ENCODE measurements at regions not wholly inside any gene's neighbourhood (a gene's known extent, or its start where the extent isn't known, plus 50 kb on each side); places are given as distances from the start of the nearest gene placed in this dataset.

GRCh38 chr1:106646261-106646784 lies 410.2 kb upstream of the PRMT6 start:
- H3K27ac ChIP-seq (replicated peaks): no peak overlapping the region
- H3K27me3 ChIP-seq (ENCODE audit: insufficient read depth, poor library complexity, severe bottlenecking): no peaks in the 10 kb centered on the region
- no peak for DNase-seq (ENCODE audit: low read depth in 1 of 2, low spot score in 1 of 2)
- no peak overlapping the region for H3K4me3 ChIP-seq (replicated peaks; ENCODE audit: insufficient read depth, low read length)
- TF ChIP-seq GABPA (IDR thresholded peaks at IDR 0.05; ENCODE audit: low read depth): no peak
- TF ChIP-seq POLR2AphosphoS5 (IDR thresholded peaks at IDR 0.05; ENCODE audit: low read depth): no peak
- no peak for TF ChIP-seq SPI1 (IDR thresholded peaks at IDR 0.05; ENCODE audit: borderline replicate concordance, low read depth)
- TF ChIP-seq, protein P1, sequence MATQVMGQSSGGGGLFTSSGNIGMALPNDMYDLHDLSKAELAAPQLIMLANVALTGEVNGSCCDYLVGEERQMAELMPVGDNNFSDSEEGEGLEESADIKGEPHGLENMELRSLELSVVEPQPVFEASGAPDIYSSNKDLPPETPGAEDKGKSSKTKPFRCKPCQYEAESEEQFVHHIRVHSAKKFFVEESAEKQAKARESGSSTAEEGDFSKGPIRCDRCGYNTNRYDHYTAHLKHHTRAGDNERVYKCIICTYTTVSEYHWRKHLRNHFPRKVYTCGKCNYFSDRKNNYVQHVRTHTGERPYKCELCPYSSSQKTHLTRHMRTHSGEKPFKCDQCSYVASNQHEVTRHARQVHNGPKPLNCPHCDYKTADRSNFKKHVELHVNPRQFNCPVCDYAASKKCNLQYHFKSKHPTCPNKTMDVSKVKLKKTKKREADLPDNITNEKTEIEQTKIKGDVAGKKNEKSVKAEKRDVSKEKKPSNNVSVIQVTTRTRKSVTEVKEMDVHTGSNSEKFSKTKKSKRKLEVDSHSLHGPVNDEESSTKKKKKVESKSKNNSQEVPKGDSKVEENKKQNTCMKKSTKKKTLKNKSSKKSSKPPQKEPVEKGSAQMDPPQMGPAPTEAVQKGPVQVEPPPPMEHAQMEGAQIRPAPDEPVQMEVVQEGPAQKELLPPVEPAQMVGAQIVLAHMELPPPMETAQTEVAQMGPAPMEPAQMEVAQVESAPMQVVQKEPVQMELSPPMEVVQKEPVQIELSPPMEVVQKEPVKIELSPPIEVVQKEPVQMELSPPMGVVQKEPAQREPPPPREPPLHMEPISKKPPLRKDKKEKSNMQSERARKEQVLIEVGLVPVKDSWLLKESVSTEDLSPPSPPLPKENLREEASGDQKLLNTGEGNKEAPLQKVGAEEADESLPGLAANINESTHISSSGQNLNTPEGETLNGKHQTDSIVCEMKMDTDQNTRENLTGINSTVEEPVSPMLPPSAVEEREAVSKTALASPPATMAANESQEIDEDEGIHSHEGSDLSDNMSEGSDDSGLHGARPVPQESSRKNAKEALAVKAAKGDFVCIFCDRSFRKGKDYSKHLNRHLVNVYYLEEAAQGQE (IDR thresholded peaks at IDR 0.05; ENCODE audit: insufficient replicate concordance, low read depth): no peak
- TF ChIP-seq, protein P2, sequence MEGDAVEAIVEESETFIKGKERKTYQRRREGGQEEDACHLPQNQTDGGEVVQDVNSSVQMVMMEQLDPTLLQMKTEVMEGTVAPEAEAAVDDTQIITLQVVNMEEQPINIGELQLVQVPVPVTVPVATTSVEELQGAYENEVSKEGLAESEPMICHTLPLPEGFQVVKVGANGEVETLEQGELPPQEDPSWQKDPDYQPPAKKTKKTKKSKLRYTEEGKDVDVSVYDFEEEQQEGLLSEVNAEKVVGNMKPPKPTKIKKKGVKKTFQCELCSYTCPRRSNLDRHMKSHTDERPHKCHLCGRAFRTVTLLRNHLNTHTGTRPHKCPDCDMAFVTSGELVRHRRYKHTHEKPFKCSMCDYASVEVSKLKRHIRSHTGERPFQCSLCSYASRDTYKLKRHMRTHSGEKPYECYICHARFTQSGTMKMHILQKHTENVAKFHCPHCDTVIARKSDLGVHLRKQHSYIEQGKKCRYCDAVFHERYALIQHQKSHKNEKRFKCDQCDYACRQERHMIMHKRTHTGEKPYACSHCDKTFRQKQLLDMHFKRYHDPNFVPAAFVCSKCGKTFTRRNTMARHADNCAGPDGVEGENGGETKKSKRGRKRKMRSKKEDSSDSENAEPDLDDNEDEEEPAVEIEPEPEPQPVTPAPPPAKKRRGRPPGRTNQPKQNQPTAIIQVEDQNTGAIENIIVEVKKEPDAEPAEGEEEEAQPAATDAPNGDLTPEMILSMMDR (IDR thresholded peaks at IDR 0.05; ENCODE audit: insufficient read depth, low read length): no peak

DNA sequence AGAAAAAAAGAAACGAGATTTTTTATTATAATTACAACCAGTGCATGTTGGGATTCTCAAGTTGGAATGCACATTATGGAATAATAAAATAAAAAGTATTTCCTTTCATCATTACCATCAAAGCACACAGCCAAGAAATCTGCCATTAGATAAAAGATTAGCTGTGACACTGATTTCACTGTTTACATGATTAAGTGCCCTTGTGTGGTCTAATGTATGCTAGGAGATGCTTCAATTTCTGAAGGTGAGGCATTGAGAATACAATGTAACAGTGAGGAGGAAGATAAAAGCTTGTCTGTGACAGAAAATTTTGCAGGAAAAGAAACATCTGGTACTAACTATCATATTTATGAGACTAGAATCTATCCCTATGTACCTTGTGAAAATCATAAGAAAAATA lies 409.7 kb upstream of the PRMT6 start:
- Histone ChIP-seq H3K4me3 (replicated peaks; ENCODE audit: insufficient read depth, low read length) (no peak overlapping the region), H3K27ac (replicated peaks) (no peak overlapping the region), H3K27me3 (ENCODE audit: insufficient read depth, poor library complexity, severe bottlenecking) (no peaks in the 10 kb centered on the region)
- DNase-seq (ENCODE audit: low read depth in 1 of 2, low spot score in 1 of 2): no peak
- TF ChIP-seq SPI1 (IDR thresholded peaks at IDR 0.05; ENCODE audit: borderline replicate concordance, low read depth) (no peak), POLR2AphosphoS5 (IDR thresholded peaks at IDR 0.05; ENCODE audit: low read depth) (no peak), GABPA (IDR thresholded peaks at IDR 0.05; ENCODE audit: low read depth) (no peak)
- TF ChIP-seq, protein P2 (IDR thresholded peaks at IDR 0.05; ENCODE audit: insufficient read depth, low read length): no peak
- TF ChIP-seq, protein P1 (IDR thresholded peaks at IDR 0.05; ENCODE audit: insufficient replicate concordance, low read depth): no peak

GRCh38 chr1:106651028-106651762 lies 405.3 kb upstream of the PRMT6 start:
- Histone ChIP-seq H3K4me3 (replicated peaks; ENCODE audit: insufficient read depth, low read length) (no peak overlapping the region), H3K27ac (replicated peaks) (no peak overlapping the region), H3K27me3 (ENCODE audit: insufficient read depth, poor library complexity, severe bottlenecking) (no peaks in the 10 kb centered on the region)
- no peak for DNase-seq (ENCODE audit: low read depth in 1 of 2, low spot score in 1 of 2)
- TF ChIP-seq SPI1 (IDR thresholded peaks at IDR 0.05; ENCODE audit: borderline replicate concordance, low read depth) (no peak), GABPA (IDR thresholded peaks at IDR 0.05; ENCODE audit: low read depth) (no peak), POLR2AphosphoS5 (IDR thresholded peaks at IDR 0.05; ENCODE audit: low read depth) (no peak)
- TF ChIP-seq, protein P2 (IDR thresholded peaks at IDR 0.05; ENCODE audit: insufficient read depth, low read length): no peak
- TF ChIP-seq, protein P1 (IDR thresholded peaks at IDR 0.05; ENCODE audit: insufficient replicate concordance, low read depth): no peak
